GM13976 (cell line): ENCODE measurements at regions not wholly inside any gene's neighbourhood (a gene's known extent, or its start where the extent isn't known, plus 50 kb on each side); places are given as distances from the start of the nearest gene placed in this dataset.
"Not testable (repeated sequence)": the region's sequence is repeated elsewhere in the genome, so short reads cannot be mapped to it uniquely, and the experiment has no call there.

ENCODE experiments used
- DNase-seq: peaks from one replicate; pipeline ENCODE4 v3.0.0; 2012; ENCODE audit warnings: low spot score
- CTCF ChIP-seq: IDR thresholded peaks from 2 replicates; pipeline ENCODE4 v1.5.1; 2012; ENCODE audit warnings: borderline replicate concordance, mild to moderate bottlenecking; ENCODE audit not compliant: insufficient read depth; ENCODE audit errors: extremely low read depth, missing control alignments, control extremely low read depth
- in situ Hi-C: fragments of 300-500 bp; cut with MboI; formaldehyde crosslinking; loops from one replicate; pipeline ENCODE4 v1.12.0; 2022; ENCODE audit warnings: low sequenced_read_pairs, mixed read lengths, inconsistent platforms; ENCODE audit not compliant: unreplicated experiment

GRCh38 chr2:167331636-167332232, 443.5 kb downstream of the XIRP2 start:
- TF ChIP-seq CTCF, result no peak
- in situ Hi-C loops, result no loop called here
- no peak for DNase-seq

GRCh38 chr2:167328808-167329207, 440.5 kb downstream of the XIRP2 start:
- in situ Hi-C loops, result not testable (repeated sequence)

GRCh38 chr2:167322795-167323194, 434.5 kb downstream of the XIRP2 start:
- DNase-seq, result no peak
- in situ Hi-C loops, result no loop called here

More at GRCh38 chr2:167328808-167329207, 440.5 kb downstream of the XIRP2 start:
- DNase-seq, result not testable (repeated sequence)

GRCh38 chr2:167318581-167318980, 430.3 kb downstream of the XIRP2 start:
- in situ Hi-C loops, result no loop called here
- TF ChIP-seq CTCF, result no peak
- DNase-seq, result no peak

More at GRCh38 chr2:167322795-167323194, 434.5 kb downstream of the XIRP2 start:
- no peak for TF ChIP-seq CTCF

GRCh38 chr2:167310442-167310841, 422.2 kb downstream of the XIRP2 start:
- TF ChIP-seq CTCF, result no peak
- no peak for DNase-seq
- in situ Hi-C loops, result no loop called here
